Calu3 (cell line): ENCODE measurements at regions not wholly inside any gene's neighbourhood (a gene's known extent, or its start where the extent isn't known, plus 50 kb on each side); places are given as distances from the start of the nearest gene placed in this dataset.

ENCODE experiments used
- BruUV-seq: library from RNA; stranded (reverse); fragments of 400-500 nt; replicated peaks from 2 replicates; lab custom pipeline; 2021; lab: Mats Ljungman, UMichigan
- CTCF ChIA-PET: fragments of 300-600 bp; sonication (Branson Sonifier 250); formaldehyde crosslinking; loops from one replicate; lab custom pipeline; 2022; ENCODE audit warnings: antibody characterized with exemption; lab: Charles Lee
- DNase-seq: peaks from one replicate; pipeline ENCODE4 v3.0.0; 2022
- H3K27ac Mint-ChIP-seq: one replicate; pipeline ENCODE4 v1.8.0; 2022; ENCODE audit warnings: mixed read lengths; ENCODE audit not compliant: unreplicated experiment
- H3K27me3 Mint-ChIP-seq: one replicate; pipeline ENCODE4 v1.8.0; 2022; ENCODE audit warnings: mixed read lengths; ENCODE audit not compliant: unreplicated experiment
- H3K36me3 Mint-ChIP-seq: one replicate; pipeline ENCODE4 v1.8.0; 2022; ENCODE audit warnings: mild to moderate bottlenecking, moderate library complexity, mixed read lengths; ENCODE audit not compliant: insufficient read depth, unreplicated experiment
- H3K4me1 Mint-ChIP-seq: one replicate; pipeline ENCODE4 v1.8.0; 2022; ENCODE audit warnings: mild to moderate bottlenecking, low read depth, mixed read lengths; ENCODE audit not compliant: unreplicated experiment
- H3K4me3 Mint-ChIP-seq: one replicate; pipeline ENCODE4 v1.8.0; 2022; ENCODE audit warnings: mild to moderate bottlenecking, low read depth, moderate library complexity, mixed read lengths; ENCODE audit not compliant: unreplicated experiment
- H3K9me3 Mint-ChIP-seq: one replicate; pipeline ENCODE4 v1.8.0; 2022; ENCODE audit warnings: low read depth, mixed read lengths; ENCODE audit not compliant: unreplicated experiment
- CTCF ChIP-seq: fragments of 200-600 bp; IDR thresholded peaks from one replicate; pipeline ENCODE4 v1.8.0; 2022; ENCODE audit warnings: antibody characterized with exemption; ENCODE audit not compliant: unreplicated experiment
- intact Hi-C: fragments of 100-400 bp; cut with micrococcal nuclease; formaldehyde crosslinking; loops from one replicate; pipeline ENCODE4 v1.10.0; 2022; ENCODE audit not compliant: unreplicated experiment

GRCh38 chr2:217096474-217097225 lies 236.8 kb upstream of the TNP1 start:
- no peak for TF ChIP-seq CTCF
- Mint-ChIP-seq H3K27ac (no peak overlapping the region), H3K27me3 (no peaks in the 10 kb centered on the region), H3K36me3 (no peaks in the 10 kb centered on the region), H3K9me3 (no peaks in the 10 kb centered on the region), H3K4me1 (peaks cover 17% of the 10 kb centered on the region), H3K4me3 (no peak overlapping the region)
- CTCF ChIA-PET, result no interaction called here
- BruUV-seq, result no TSS peak
- no peak for DNase-seq
- intact Hi-C loops, result no loop called here

DNA sequence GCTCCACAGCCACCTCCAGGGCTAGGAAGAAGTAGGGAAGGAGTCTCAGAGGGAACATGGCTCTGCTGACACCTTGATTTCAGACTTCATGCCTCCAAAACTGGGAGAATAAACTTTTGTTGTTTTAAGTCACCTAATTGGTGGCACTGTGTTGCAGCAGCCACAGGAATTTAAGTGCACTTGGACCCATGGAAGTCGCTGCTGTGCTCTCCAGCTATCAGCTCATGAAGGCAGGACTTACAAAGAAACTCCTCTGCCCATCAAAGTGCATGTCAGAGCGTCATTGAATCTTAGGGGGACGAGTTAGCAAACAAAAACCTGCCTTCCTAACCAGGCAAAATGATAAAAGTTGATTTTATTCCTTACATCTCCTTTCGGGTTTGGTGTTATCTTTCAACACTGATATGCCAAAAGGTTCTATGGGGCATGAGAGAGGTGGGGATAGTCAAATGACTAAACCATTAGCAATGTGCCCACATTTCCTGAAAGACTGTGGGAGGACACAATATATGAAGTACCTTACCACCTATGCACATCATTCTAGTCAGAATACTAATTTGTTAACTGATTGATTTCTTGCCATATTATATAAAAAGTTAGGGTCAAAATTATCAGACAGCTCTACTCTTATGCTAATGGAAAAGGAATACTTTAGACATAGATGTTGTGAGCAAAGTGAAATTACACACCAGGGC lies 235.8 kb upstream of the TNP1 start:
- no peaks in the 10 kb centered on the region for H3K36me3 Mint-ChIP-seq
- no peaks in the 10 kb centered on the region for H3K9me3 Mint-ChIP-seq
- no TSS peak for BruUV-seq
- no peaks in the 10 kb centered on the region for H3K27me3 Mint-ChIP-seq
- no peak overlapping the region for H3K4me3 Mint-ChIP-seq
- no peak for TF ChIP-seq CTCF
- H3K4me1 Mint-ChIP-seq, result peaks cover 17% of the 10 kb centered on the region
- CTCF ChIA-PET, result no interaction called here
- DNase-seq, result no peak
- H3K27ac Mint-ChIP-seq, result no peak overlapping the region
- intact Hi-C loops, result no loop called here

DNA sequence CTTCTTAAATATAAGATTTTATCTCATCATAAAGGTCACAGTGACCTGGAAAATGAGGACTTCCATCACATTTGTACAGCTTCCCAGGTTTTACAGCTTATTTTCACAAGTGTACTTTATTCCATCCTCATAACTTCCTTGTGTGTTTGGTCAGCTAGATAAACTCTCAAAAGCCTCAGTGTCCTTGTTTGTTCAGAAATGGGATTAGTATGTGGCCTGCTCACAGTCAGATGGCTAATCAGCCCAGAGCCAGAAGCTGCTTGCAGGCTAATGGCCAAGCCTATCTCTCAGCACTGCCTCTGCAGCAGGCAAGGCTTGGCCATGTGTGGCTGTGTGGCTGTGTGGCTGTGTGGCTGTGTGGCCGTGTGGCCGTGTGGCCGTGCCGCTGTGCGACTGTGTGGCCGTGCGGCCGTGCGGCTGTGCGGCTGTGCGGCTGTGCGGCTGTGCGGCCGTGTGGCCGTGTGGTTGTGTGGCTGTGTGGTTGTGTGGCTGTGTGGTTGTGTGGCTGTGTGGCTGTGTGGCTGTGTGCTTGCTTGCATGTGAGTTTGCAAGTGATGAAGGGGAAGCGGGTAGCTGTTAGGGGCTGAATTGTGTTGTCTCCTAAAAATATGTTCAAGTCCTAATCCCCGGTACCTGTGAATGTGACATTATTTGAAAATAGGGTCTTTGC lies 233.0 kb upstream of the TNP1 start:
- Mint-ChIP-seq H3K27ac (no peak overlapping the region), H3K9me3 (no peaks in the 10 kb centered on the region), H3K36me3 (no peaks in the 10 kb centered on the region), H3K27me3 (no peaks in the 10 kb centered on the region), H3K4me3 (no peak overlapping the region), H3K4me1 (peaks cover 17% of the 10 kb centered on the region)
- CTCF ChIA-PET, result no interaction called here
- TF ChIP-seq CTCF, result no peak
- intact Hi-C loops, result no loop called here
- DNase-seq, result no peak
- no TSS peak for BruUV-seq

DNA sequence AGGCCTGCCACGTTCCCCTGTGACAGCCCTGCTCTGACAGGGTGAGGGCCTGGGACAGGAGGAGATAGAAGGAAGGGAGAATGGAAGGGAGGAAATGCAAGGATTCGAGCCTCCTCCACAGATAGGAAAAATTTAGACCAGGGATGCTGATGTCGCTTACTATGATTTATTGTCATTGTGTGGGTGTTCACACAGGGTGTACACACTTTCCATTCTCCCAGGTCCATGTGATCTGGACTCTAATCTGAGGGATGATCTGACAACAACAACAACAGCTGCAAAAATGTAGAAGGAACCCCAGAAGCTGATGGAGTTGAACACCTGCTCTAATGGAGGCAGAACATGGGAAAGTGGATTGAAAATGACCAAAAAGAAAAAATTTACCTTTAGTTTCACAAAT lies 231.7 kb upstream of the TNP1 start:
- intact Hi-C loops, result no loop called here
- H3K4me1 Mint-ChIP-seq, result peaks cover 15% of the 10 kb centered on the region
- H3K27ac Mint-ChIP-seq, result no peak overlapping the region
- TF ChIP-seq CTCF, result no peak
- no peaks in the 10 kb centered on the region for H3K27me3 Mint-ChIP-seq
- no peaks in the 10 kb centered on the region for H3K9me3 Mint-ChIP-seq
- DNase-seq, result no peak
- BruUV-seq, result no TSS peak
- CTCF ChIA-PET, result no interaction called here
- H3K36me3 Mint-ChIP-seq, result no peaks in the 10 kb centered on the region
- H3K4me3 Mint-ChIP-seq, result no peak overlapping the region
